ENCODE measurements at regions not wholly inside any gene's neighbourhood (a gene's known extent, or its start where the extent isn't known, plus 50 kb on each side); places are given as distances from the start of the nearest gene placed in this dataset.

- no peak for TF ChIP-seq CTCF (IDR thresholded peaks at IDR 0.05)
- no peak for TF ChIP-seq USF2 (CRISPR knock-in tag; IDR thresholded peaks at IDR 0.05)
- TF ChIP-seq JUN (CRISPR knock-in tag; IDR thresholded peaks at IDR 0.05) = no peak
- no peak for TF ChIP-seq SP1 (CRISPR knock-in tag; conservative IDR thresholded peaks at IDR 0.05)
- no peak for TF ChIP-seq NFE2L1 (CRISPR knock-in tag; IDR thresholded peaks at IDR 0.05)
- no peak for TF ChIP-seq FOXP4 (CRISPR knock-in tag; IDR thresholded peaks at IDR 0.05)
- TF ChIP-seq USF1 (CRISPR knock-in tag; IDR thresholded peaks at IDR 0.05) = no peak
- TF ChIP-seq PRDM15 (CRISPR knock-in tag; IDR thresholded peaks at IDR 0.05) = no peak
- TF ChIP-seq ZNF671 (CRISPR knock-in tag; IDR thresholded peaks at IDR 0.05) = no peak
- TF ChIP-seq CREB1 (CRISPR knock-in tag; IDR thresholded peaks at IDR 0.05) = no peak
- TF ChIP-seq MYBL2 (CRISPR knock-in tag; IDR thresholded peaks at IDR 0.05) = no peak
- TF ChIP-seq ZNF423 (CRISPR knock-in tag; IDR thresholded peaks at IDR 0.05) = no peak
Measured at GRCh38 chr7:56250135-56250534, 133.9 kb upstream of the NUPR2 start.

All from WTC11 (cell line).